HepG2 (cell line): ENCODE measurements at regions not wholly inside any gene's neighbourhood (a gene's known extent, or its start where the extent isn't known, plus 50 kb on each side); places are given as distances from the start of the nearest gene placed in this dataset.

Source experiments
- ATAC-seq: fragments of 200-7000 bp; cut with Tn5 transposase; 3 replicates; pipeline ENCODE4 v1.9.1; 2020; ENCODE audit warnings: mild to moderate bottlenecking, moderate library complexity
- BruUV-seq: library from RNA; stranded (reverse); fragments of 400-500 nt; replicated peaks from 2 replicates; lab custom pipeline; 2021; lab: Mats Ljungman, UMichigan
- CTCF ChIA-PET: fragments of 300-600 bp; formaldehyde crosslinking; extraction: SDS; loops from one replicate; lab custom pipeline; 2021; ENCODE audit warnings: low total read pairs, inconsistent platforms, low intra/inter-chr PET ratio; lab: Yijun Ruan, JAX
- POLR2A ChIA-PET: fragments of 350-600 bp; sonication (Branson Sonifier 250); formaldehyde crosslinking; loops from one replicate; lab custom pipeline; 2020; ENCODE audit warnings: antibody characterized with exemption, inconsistent platforms; lab: Yijun Ruan, JAX
- DNase-seq: peaks from one replicate; pipeline ENCODE4 v3.0.0-alpha.2; 2015; ENCODE audit warnings: low spot score
- FAIRE-seq: peaks from 3 replicates; lab custom pipeline; 2011; peaks lifted over from hg19 to GRCh38; lab: Jason Lieb, UNC
- H2AFZ ChIP-seq: one replicate; pipeline ENCODE4 v1.6.1; 2011; ENCODE audit warnings: low read length, inconsistent platforms
- H3K27ac ChIP-seq: fragments of 300-600 bp; 3 replicates; pipeline ENCODE4 v1.8.0; 2011; ENCODE audit warnings: mixed run types, mild to moderate bottlenecking, mixed read lengths, low read length, inconsistent platforms; ENCODE audit not compliant: insufficient read depth; ENCODE audit errors: extremely low read length
- H3K27me3 ChIP-seq, 2 experiments: fragments of 200-600 bp in 1 of 2; 2 replicates in 1 of 2; 3 replicates in 1 of 2; pipeline versions ENCODE4 v1.6.0 to v1.8.0; 2011; ENCODE audit warnings: low read length in 2 of 2, mild to moderate bottlenecking in 2 of 2, moderate library complexity in 2 of 2, inconsistent platforms in 1 of 2; ENCODE audit not compliant: insufficient read depth in 2 of 2, control insufficient read depth in 1 of 2
- H3K36me3 ChIP-seq, 2 experiments: fragments of 200-600 bp in 1 of 2; replicated peaks in 1 of 2; 2 replicates in 1 of 2; 3 replicates in 1 of 2; pipeline versions ENCODE4 v1.5.1 to v1.8.0; 2011; ENCODE audit warnings: low read length in 2 of 2, inconsistent platforms in 1 of 2; ENCODE audit not compliant: insufficient read depth in 2 of 2, control insufficient read depth in 1 of 2
- H3K4me1 ChIP-seq: 2 replicates; pipeline ENCODE4 v1.5.1; 2012; ENCODE audit warnings: low read length, inconsistent platforms; ENCODE audit not compliant: insufficient read depth
- H3K4me2 ChIP-seq: 2 replicates; pipeline ENCODE4 v1.6.0; 2011; ENCODE audit warnings: low read depth, low read length, inconsistent platforms
- H3K4me3 ChIP-seq, 3 experiments: fragments of 200-600 bp in 1 of 3; sonication (generic), shearing (Covaris generic) in 1 of 3; replicated peaks in 1 of 3; 2 replicates each; pipeline ENCODE4 v1.5.1; 2011 to 2016; ENCODE audit warnings: low read length in 3 of 3, inconsistent platforms in 2 of 3, low read depth in 2 of 3, mild to moderate bottlenecking in 2 of 3, control low read depth in 1 of 3, mixed read lengths in 1 of 3; ENCODE audit not compliant: insufficient read depth in 1 of 3
- H3K79me2 ChIP-seq: one replicate; pipeline ENCODE4 v1.6.1; 2011; ENCODE audit warnings: low read length, inconsistent platforms; ENCODE audit not compliant: insufficient read depth
- H3K9ac ChIP-seq: 2 replicates; pipeline ENCODE4 v1.6.0; 2011; ENCODE audit warnings: mild to moderate bottlenecking, low read depth, low read length, inconsistent platforms; ENCODE audit not compliant: insufficient read depth
- H3K9me3 ChIP-seq: 2 replicates; pipeline ENCODE4 v1.5.1; 2012; ENCODE audit warnings: mild to moderate bottlenecking, low read length
- H4K20me1 ChIP-seq: 2 replicates; pipeline ENCODE4 v1.6.0; 2011; ENCODE audit warnings: inconsistent platforms, mild to moderate bottlenecking, low read length, moderate library complexity; ENCODE audit not compliant: insufficient read depth
- PATZ1 ChIP-seq: sonication (generic); formaldehyde crosslinking; IDR thresholded peaks from 2 replicates; pipeline ENCODE4 v1.4.0; 2020; ENCODE audit warnings: missing genetic modification reagents
- THAP8 ChIP-seq: sonication (generic); formaldehyde crosslinking; IDR thresholded peaks from 2 replicates; pipeline ENCODE4 v1.5.1; 2020; ENCODE audit warnings: missing genetic modification reagents, mild to moderate bottlenecking, borderline replicate concordance
- ZNF678 ChIP-seq: sonication (generic); formaldehyde crosslinking; IDR thresholded peaks from 2 replicates; pipeline ENCODE4 v1.4.0; 2020; ENCODE audit warnings: mild to moderate bottlenecking, missing genetic modification reagents
- WGBS: methylation state at CpG from one replicate; pipeline ENCODE4 v1.1.6; 2017; ENCODE audit warnings: low lambda C conversion rate; 5-methylcytosine and 5-hydroxymethylcytosine counted together
- in situ Hi-C: cut with HindIII; loops from 2 replicates; pipeline ENCODE4 v1.10.0; 2017; ENCODE audit warnings: low pct_unique_long_range_greater_than_20kb; ENCODE audit not compliant: extremely low pct_ligation_motif_present
- intact Hi-C: fragments of 100-400 bp; cut with micrococcal nuclease; formaldehyde crosslinking; loops from one replicate; pipeline ENCODE4 v1.10.0; 2022; ENCODE audit not compliant: unreplicated experiment

GRCh38 chr11:119584193-119585042 lies 144.6 kb downstream of the NECTIN1 start:
- Histone ChIP-seq H3K27me3 (peaks cover 6 to 40% of the 10 kb centered on the region in 2 experiments; a peak in 4 of 5 replicates), H3K4me3 (peak overlapping the region; percentile 15 to 68 (median 34)), H2AFZ (no peak overlapping the region), H3K9me3 (no peaks in the 10 kb centered on the region), H3K36me3 (no peaks in the 10 kb centered on the region), H3K27ac (no peak overlapping the region), H3K4me2 (peak overlapping the region; percentile 78), H3K79me2 (no peaks in the 10 kb centered on the region), H3K9ac (no peak overlapping the region), H4K20me1 (0 out of 2 replicates have a peak, but pooled peaks cover 3% of the 10 kb centered on the region), H3K4me1 (peaks cover 21% of the 10 kb centered on the region)
- no TSS peak for BruUV-seq
- in situ Hi-C loops, result no loop called here
- TF ChIP-seq ZNF678 (CRISPR knock-in tag), result no peak
- peak; percentile 18; the same call in 1 of the 2 replicates for TF ChIP-seq PATZ1 (CRISPR knock-in tag)
- 0 out of 2 replicates have a peak, but pooled peaks have one; percentile 39 for TF ChIP-seq THAP8 (CRISPR knock-in tag)
- FAIRE-seq (no peak), ATAC-seq (peak; percentile 66), DNase-seq (no peak)
- ChIA-PET CTCF (no interaction called here), POLR2A (no interaction called here)
- intact Hi-C loops, result no loop called here
- WGBS, result 0% methylated on average over 14 of the region's 56 CpGs
